Neural progenitor cell (in vitro differentiated cells): ENCODE measurements at regions not wholly inside any gene's neighbourhood (a gene's known extent, or its start where the extent isn't known, plus 50 kb on each side); places are given as distances from the start of the nearest gene placed in this dataset.

Experiments used
- EZH2 ChIP-seq: fragments of 200-600 bp; sonication (generic); IDR thresholded peaks from 2 replicates; pipeline ENCODE4 v1.6.1; 2017; ENCODE audit warnings: antibody characterized with exemption, mild to moderate bottlenecking, moderate library complexity
- TF ChIP-seq, protein P1 (sequence below): fragments of 200-600 bp; sonication (generic); IDR thresholded peaks from 2 replicates; pipeline ENCODE4 v1.5.1; 2017; ENCODE audit warnings: antibody characterized with exemption, mild to moderate bottlenecking

DNA sequence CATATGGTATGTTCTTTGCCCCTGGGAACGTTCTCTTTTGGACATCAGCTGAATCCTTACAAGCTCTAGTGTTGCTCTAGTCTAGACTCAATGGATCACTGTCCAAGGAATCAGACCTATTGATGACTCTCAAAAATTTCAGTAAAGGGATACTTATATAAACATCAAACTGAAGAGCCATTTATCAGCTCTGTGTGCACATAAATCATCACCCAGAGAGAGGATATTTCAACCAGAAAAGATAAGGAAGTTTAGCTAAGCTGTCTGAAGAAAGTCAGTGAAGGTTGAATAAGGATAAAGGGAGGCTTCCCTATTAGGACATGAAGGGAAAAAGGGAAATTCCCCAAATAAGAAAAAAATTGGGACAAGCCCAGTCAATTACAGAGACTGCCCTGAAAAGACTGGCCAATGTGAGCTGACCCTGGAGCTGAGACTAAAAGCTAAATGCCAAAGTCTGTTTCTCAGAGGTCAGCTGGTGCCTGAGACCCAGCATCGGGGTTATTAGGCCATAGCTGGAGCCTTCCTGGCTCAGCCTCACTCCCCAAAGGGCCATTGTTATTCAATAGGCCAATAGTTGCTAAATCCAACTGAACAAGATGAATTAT lies 424.1 kb upstream of the THBS1 start:
- TF ChIP-seq, protein P1, sequence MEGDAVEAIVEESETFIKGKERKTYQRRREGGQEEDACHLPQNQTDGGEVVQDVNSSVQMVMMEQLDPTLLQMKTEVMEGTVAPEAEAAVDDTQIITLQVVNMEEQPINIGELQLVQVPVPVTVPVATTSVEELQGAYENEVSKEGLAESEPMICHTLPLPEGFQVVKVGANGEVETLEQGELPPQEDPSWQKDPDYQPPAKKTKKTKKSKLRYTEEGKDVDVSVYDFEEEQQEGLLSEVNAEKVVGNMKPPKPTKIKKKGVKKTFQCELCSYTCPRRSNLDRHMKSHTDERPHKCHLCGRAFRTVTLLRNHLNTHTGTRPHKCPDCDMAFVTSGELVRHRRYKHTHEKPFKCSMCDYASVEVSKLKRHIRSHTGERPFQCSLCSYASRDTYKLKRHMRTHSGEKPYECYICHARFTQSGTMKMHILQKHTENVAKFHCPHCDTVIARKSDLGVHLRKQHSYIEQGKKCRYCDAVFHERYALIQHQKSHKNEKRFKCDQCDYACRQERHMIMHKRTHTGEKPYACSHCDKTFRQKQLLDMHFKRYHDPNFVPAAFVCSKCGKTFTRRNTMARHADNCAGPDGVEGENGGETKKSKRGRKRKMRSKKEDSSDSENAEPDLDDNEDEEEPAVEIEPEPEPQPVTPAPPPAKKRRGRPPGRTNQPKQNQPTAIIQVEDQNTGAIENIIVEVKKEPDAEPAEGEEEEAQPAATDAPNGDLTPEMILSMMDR: no peak
- TF ChIP-seq EZH2: no peak
